GM21717 (cell line): ENCODE measurements at regions not wholly inside any gene's neighbourhood (a gene's known extent, or its start where the extent isn't known, plus 50 kb on each side); places are given as distances from the start of the nearest gene placed in this dataset.

Source experiments
- ATAC-seq: cut with Tn5 transposase; IDR thresholded peaks from one replicate; pipeline ENCODE4 v1.9.1; 2021; ENCODE audit warnings: mild to moderate bottlenecking, moderate library complexity; ENCODE audit not compliant: unreplicated experiment

DNA sequence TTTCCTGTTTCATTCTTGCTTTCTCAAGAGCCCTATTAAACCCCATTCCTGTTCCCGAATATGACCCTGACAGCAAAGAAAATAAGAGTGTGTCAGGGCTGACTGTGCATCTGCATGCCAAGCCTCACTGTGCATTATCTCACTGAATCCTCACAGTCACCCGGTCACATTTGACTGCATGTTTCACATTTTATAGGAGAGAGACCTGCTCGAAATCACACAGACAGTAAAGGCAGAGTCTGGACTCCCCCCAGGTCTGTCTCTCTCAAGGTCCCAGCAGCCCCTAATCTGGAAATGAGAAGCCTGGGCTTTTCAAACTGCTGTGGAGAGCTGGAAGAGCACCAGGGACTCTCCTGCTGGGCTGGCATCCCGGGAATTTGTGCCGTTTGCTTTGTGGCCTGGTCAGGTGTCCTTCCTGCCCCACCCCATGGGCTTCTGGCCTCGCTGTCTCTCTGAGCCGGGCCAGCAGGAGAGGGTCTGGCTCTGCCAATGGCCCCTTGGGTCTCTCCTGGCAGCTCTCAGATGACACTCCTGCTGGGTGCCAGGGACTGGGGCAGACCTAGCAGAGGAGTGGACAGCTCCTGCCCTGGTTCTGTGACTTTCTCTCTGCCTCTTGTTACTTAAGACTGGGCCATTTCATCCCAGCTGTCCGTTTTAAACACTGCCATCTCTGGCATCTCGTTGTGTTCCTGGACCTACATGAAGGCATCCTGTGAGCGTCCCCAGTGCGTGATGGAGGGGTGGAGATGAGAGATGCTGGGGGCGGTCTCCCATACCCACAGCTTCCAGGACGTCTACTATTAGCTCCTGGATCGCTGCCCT lies 173.6 kb downstream of the ARHGAP12 start:
- no peak for ATAC-seq

DNA sequence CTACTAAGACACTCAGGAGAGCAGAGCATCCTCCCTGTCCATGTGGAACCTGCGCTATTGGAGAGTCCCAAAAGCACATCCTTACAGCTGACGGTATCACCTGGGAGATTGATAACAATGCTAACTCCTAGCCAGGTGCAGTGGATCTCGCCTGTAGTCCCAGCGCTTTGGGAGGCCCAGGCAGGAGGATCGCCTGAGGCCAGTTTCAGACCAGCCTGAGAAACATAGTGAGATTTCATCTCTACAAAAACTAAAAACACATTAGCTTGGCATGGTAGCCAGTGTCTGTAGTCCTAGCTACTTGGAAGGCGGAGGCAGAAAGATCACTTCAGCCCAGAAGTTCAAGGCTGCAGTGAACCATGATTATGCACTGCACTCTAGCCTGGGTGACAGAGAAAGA lies 174.9 kb downstream of the ARHGAP12 start:
- ATAC-seq = no peak

DNA sequence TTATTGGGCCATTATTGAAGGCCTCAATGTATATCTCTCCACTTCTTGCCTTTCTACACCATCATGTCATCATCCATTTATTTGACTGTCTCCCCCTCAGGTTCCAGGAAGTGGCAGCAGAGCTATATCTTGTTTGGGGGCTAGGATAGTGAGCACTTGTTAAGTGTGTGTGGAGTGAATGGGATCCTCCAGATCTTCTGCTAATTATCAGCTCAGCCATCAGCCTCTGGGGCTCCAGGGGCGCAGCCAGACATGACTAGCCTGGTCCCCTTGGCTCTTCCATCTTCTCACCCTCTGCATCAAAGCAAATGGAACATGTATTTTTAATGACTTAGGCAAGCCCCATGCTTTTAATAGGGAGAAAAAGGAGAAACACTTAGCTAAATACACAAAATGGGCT lies 176.5 kb downstream of the ARHGAP12 start:
- no peak for ATAC-seq

DNA sequence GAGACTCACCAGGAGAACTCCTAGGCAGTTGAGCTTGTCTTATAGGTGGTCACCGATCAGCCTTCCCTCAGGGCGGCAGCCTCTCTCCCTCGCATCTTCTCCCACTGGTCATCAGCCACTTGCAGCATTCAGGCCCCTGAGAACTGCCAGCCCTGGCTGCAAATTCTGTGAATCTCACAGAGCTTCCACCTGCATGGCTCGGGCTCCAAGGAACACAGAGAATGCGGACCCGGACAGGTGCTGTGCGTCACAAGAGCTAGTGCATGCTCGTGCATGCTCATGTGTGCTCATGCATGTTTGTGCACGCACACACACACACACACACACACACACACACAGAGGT lies 176.9 kb downstream of the ARHGAP12 start:
- ATAC-seq = no peak

DNA sequence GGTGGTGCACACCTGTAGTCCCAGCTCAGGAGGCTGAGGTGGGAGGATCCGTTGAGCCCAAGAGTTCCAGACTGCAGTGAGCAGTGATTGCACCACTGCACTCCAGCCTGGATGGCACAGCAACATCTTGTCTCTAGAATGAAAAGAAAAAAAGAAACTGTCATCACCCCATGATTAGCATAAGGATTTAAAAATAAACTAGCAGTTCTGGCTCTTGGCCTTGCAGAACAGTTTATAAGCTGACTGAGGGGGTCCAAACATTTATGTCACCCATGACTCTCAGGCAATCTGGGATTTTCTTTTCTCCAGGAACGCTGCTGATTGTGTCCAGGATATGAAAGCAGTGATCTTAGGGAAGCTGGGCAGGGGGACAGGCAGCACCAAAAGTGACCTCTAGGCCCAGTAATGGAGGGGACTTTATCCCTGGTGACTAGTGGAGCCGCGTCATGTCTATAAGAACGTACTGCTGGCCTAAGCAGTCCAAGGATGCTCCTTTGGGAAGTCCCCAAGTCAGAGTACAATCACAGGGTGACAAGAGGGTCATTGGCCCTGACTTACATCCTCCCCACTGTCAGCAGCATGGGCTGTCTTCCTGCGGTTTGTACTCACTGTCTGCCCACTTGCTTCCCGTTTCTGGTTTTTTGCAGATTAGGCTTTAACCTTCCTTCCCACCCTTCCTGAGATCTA lies 177.4 kb downstream of the ARHGAP12 start:
- ATAC-seq = no peak

DNA sequence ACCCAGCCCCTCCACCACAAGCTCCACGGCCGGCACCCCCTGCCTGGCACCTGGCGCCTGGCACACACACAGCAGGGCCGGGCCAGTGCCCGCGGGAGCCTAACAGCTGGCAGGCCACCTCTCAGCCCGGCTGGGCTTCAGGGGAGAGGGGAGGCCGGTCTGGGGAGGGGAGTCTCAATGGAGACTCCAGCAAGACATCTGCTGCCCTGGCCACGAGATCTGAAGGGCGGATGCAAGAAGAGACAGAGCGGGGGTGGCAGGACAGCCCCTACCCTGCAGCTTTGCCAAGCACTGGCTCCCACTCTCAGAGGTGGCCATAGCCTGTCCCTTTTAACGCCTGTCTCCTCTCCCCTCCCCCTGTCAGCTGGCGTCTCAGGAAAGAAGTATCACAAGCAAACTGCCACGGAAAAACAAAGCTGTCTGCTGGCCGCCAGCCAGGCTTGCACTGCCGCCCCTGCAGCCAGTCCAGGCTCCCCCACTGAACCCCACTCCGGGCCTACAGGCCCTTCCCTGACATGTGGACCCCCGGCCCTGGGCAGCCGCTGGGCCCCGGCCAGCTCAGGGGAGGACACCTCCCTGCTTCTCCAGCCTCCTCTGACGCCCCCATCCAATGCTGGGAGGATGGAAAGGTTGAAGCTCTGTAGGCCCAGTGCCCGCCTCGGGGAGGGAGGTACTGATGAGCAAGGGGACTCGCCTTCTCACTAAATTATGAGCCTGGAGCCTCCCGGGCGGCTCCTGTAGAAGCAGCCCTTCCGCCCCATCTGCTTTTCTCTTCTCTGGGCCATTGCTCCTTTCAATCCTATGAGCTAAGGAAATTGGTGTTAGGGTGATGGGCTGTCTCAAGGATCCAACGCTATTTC lies 178.4 kb downstream of the ARHGAP12 start:
- no peak for ATAC-seq

DNA sequence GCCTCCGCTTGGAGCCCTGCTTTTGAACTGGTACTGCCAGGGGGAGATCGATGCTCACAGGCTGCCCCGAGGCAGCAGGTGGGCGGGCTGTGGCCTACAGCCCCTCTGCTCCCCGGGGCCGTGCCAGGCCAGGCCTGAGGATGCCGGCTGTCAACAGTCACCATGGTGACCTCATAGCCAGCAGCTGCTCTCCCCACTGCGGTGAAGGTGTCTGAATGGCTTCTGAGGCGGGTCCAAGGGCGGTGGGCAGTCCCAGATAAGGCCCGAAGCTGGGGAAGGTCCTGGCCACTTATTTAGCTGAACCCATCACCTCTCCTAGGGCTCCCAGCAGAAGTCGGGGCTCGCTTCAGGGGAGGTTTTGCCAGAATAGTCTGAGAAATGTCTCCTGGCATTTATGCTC lies 179.3 kb downstream of the ARHGAP12 start:
- ATAC-seq = no peak

DNA sequence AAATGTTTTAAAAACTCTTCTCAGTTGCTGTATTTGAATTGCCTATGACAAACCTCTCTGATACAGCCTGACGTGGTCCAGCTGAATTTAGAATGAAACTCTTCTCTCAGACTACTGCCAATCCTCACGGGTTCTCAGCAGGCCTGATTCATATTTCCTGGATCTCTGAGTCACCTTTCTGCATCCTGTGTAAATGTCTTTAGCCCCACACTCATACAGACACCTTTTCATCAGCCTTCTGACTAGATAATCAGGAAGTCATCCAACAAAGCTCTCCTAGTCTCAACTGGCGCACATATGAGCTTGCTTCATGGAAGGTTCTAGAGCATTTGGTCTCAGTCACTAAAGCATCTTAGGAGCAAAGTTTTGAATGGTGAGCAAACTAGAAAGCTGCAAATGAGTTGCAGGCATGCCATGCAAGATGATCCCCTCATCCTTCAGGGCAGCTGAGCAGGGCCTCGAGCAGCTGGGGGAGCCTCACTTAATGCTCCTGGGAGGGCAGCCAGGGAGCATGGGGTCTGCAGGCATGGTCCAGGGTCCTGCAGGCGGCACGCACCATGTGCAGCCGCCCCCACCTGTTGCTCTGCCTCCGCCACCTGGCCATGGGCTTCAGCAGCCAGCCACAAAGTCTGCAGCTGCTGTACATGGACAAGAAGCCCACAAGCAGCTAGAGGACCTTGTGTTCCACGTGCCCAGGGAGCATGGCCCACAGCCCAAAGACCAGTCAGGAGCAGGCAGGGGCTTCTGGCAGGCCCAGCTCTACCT lies 182.8 kb downstream of the ARHGAP12 start:
- ATAC-seq = no peak

DNA sequence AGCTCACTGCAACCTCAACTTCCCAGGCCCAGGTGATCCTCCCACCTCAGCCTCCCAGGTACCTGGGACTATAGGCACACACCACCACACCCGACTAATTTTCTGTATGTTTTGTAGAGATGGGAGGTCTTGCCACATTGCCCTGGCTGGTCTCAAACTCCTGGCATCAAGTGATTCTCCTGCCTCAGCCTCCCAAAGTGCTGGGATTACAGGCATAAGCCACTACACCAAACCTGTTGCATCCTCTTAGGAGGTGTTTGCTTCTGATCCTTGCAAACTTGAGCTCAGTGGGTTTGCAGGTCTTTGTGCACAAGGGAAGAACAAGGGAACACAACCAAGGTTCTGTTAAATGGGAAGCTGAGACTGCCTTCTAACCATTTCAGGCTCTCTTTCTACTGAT lies 184.6 kb downstream of the ARHGAP12 start:
- ATAC-seq = no peak

DNA sequence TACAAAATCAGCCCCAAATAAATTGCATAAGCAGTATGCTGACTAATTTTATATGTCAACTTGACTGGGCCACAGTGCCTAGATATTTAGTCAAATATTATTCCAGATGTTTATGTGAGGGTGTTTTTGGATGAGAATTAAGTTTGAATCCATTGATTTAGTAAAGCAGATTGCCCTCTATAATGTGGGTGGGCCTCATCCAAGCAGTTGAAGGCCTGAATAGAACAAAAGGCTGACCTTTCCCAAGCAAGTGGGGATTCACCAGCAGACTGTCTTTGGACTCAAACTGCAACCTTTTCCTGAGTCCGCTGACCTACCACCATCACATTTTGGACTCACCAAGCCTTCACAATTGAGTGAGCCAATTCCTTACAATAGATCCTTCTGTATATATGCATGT lies 186.4 kb downstream of the ARHGAP12 start:
- no peak for ATAC-seq

DNA sequence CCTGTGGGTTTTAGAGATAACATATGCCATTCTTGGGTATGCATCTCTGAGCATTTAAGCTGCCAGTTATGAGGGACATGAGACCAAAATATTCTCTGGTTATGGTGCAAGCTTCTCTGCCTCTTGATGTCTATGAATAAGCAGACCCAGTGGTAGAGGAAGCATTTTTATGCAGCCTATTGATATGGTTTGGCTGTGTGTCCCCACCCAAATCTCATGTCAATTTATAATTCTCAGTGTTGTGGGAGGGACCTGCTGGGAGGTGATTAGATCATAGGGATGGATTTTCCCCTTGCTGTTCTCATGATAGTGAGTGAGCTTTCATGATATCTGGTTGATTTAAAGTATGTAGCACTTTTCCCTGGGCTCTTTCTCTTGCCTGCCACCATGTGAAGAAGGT lies 187.2 kb downstream of the ARHGAP12 start:
- no peak for ATAC-seq

DNA sequence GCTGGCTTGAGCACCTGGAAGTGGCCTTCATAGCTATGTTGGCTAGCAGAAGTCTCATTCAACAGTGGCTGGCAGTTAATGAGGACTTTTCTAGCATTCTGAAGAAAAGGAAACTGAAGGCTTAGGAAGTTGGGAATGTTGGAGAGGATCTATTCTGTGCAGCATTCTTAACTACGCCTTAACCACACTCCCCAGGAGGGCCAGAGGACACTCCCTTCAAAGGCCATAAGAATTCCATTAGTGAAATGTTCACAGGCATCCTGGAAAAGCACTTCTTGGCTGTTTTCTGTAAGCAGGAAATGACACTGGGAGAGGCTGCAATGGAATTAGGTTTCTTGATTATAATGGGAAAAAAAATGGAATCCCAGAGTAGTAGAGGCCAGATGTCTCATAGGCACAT lies 188.9 kb downstream of the ARHGAP12 start:
- no peak for ATAC-seq

DNA sequence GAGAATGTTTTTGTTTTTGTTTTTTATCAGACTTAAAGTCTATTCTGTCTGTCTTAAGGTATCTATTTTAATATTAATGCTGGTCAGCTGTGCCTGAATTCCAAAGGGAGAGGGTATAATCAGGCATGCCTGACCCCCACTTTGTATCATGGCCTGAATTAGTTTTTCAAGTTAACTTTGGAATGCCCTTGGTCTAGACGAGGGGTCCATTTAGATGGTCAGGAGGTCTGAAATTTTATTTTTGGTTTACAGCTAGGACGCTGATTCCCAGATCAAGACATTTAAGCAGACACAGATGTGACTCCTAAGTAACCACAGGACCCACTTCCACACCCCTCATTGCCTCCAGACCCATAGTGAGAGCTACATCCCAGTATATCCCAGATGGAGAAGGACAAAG lies 189.5 kb downstream of the ARHGAP12 start:
- no peak for ATAC-seq

DNA sequence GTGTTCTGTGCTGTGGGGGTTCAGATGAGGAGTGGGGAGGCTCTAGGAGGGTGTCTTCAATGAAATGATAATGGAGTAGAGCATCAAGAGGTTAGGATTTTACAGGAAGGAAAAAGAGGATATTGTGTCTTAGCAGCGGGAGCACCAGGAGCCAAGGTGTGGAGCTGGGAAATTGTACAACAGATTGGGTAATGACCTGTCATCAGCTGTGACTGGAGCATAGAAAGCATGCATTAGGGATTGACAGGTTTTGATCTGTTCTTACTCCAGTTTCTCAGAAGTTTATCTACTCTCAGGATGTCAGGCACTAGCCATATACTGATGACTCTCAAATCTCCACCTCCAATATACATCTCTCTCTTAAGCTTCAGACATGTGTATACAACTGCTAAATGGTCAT lies 196.9 kb downstream of the ARHGAP12 start:
- no peak for ATAC-seq

DNA sequence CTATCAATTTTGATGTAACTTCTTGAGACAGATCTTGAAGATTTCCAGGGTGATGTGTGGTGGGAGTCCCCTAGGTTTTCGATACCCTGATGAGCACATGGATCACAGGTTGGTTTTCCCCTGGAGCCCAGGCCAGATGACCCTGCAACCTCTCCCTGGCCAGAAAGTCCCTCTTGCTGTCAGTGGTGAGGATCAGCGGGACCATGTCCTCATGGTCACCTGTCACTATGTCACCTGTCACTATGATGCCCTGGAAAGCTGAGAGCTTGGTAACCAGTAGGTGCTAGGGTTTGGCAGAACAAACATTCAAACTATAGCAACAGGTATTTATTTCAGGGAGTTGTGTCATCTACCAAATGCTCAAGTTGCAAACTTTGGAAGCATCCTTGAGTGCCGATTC lies 197.9 kb downstream of the ARHGAP12 start:
- ATAC-seq = no peak

DNA sequence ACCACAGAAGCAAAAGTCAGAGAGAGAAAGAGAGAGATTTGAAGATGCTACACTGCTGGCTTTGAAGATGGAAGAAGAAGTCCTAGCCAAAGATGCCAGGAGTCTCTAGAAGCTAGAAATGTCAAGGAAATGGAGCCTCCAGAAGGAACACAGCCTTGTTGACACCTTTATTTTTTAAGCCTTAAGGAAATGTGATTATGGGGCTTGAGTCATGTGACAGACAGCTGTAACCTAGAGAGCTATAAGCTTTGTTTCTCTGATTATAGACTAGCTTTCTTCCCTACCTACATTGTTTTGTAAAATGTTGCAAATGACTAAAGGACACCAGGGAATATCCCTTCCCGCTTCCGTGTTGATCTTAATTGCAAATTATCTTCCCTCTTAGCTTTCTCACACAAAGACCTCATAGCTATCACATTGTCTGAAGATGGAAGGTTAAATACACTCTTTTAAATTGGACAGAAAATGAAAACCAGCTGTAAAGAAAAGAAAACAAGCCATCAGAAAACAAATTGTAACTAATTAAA lies 199.9 kb downstream of the ARHGAP12 start:
- ATAC-seq = no peak

DNA sequence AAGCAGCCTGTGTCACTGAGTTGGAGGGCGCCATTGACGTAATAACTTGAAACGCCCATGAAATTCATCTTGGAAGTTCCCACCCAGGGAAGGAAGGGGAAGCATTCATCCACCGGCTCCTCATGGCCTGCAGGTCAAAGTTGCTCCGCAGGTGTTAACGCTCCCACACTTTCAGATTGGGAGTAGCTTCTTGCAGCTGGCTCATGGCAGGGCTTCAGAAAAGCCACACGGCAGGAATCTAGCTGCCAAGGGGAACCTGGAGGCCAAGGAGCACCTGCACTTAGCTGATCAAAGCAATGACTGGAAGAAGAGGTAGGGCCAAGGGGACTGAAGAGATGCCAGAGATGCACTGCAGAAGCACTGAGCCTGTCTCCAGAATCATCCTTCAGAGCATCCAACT lies 203.2 kb downstream of the ARHGAP12 start:
- ATAC-seq = no peak

DNA sequence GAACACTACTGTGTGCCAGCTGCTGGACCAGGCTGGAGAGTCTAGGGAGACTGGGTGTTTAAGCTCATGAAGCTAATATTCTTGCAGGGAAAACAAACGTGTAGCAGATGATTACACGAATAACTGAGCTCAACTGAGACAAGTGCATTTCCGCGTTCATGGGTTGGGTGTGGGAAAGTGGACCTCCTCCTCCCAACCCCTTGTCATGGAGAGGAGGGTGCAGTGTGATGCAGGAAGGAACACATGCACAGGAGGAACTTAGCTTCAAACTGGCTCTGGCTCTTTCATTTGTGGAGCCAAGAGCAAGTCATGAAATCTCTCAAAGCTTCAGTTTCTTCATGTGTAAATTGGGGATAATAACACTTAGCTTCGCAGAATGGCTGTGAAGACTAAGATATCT lies 204.3 kb downstream of the ARHGAP12 start:
- ATAC-seq = no peak

DNA sequence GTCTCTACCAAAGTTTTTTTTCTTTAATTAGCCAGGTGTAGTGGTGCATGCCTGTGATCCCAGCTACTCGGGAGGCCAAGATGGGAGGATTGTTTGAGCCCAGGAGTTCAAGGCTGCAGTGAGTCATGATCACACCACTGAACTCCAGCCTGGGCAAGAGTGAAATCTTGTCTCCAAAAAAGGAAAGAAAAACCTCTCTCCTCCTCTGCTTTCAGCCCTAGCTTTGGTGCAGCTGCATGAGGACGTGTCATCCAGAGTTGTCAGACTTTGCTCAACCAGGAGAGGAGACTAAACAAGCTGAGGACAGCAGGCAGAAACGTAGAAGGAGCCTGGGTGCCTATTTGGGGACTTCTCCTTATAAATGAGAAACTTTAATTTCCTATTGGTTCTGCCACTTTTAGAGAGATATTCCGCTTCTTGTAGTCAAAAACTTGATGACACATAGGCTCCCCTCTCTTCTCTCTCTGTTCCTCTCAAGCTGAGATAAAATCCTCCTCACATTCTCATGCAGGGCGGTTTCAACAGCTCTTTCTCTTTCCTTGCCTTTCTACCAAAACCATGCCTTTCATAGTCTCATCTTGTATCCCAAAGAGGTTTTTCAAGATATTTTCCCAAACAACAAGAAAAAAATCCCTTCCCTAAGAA lies 205.4 kb downstream of the ARHGAP12 start:
- ATAC-seq = no peak

DNA sequence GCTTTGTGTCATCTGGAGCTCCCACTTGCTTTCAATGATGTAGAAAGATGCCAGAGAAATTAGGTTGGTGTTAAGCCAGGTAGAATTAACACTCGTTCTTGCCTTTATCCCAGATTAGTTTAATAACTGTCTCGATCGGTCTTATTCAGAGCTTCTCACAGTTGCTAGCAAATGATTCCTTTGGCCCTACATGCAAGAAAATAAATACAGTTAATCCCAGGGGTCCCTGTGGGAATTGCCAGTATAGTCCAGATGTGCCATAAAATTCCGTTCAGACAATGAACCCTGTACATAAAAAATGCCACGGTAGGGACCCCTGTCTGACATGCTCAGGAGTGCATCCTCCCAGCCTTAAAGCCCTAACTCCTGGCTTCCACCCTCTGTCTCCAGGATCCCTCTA lies 207.5 kb downstream of the ARHGAP12 start:
- no peak for ATAC-seq
